ENCODE measurements at regions not wholly inside any gene's neighbourhood (a gene's known extent, or its start where the extent isn't known, plus 50 kb on each side); places are given as distances from the start of the nearest gene placed in this dataset.

DNA sequence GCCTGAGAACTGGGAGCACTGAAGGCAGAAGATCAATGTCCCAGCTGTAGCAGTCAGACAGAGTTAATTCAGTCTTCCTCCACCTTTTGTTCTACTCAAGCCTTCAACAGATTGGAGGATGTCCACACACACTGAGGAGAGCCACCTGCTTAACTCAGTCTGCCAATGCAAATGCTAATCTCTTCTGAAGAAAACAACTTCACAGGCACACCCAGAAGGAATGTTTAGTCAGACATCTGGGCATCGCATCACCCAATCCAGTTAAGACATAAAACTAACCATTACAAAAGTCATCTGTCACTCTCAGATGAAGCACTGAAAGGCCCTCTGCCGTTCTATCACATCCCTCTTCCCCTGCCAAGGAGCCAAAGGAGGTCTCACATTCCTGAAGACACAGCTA, 173.7 kb downstream of the CENPC start:
- H3K4me1 ChIP-seq, result no peaks in the 10 kb centered on the region
- H3K27me3 ChIP-seq, result no peaks in the 10 kb centered on the region
- no peak for DNase-seq
- H3K36me3 ChIP-seq, result no peaks in the 10 kb centered on the region
- TF ChIP-seq, protein P1, sequence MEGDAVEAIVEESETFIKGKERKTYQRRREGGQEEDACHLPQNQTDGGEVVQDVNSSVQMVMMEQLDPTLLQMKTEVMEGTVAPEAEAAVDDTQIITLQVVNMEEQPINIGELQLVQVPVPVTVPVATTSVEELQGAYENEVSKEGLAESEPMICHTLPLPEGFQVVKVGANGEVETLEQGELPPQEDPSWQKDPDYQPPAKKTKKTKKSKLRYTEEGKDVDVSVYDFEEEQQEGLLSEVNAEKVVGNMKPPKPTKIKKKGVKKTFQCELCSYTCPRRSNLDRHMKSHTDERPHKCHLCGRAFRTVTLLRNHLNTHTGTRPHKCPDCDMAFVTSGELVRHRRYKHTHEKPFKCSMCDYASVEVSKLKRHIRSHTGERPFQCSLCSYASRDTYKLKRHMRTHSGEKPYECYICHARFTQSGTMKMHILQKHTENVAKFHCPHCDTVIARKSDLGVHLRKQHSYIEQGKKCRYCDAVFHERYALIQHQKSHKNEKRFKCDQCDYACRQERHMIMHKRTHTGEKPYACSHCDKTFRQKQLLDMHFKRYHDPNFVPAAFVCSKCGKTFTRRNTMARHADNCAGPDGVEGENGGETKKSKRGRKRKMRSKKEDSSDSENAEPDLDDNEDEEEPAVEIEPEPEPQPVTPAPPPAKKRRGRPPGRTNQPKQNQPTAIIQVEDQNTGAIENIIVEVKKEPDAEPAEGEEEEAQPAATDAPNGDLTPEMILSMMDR (IDR thresholded peaks at IDR 0.05), result no peak
- TF ChIP-seq POLR2A (IDR thresholded peaks at IDR 0.05), result no peak
- no peak overlapping the region for H3K4me3 ChIP-seq
- no peak overlapping the region for H3K27ac ChIP-seq
- no peaks in the 10 kb centered on the region for H3K9me3 ChIP-seq

DNA sequence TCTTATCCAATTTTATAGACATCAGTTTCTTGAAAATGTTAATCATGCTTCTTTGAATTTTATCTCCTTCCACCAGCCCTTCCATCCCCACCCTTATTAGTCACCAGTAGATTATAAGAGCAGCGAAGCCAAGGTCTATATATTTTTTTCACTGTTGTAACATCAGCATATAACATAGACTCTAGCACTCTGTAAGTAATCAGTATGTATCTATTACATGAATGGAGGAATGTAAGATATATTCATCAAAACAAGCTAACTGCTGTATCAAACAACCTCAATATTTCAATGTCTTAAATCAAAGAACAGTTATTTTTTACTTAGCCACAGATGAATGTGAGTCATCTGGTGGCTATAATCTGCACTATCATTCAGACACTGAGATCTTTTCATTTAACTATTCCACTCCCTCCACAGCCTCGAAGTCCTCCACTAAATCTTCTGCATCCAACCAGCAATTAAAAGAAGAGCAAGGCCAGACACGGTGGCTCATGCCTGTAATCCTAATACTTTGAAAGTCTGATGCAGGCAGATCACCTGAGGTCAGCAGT, 178.9 kb downstream of the CENPC start:
- Histone ChIP-seq H3K4me3 (no peak overlapping the region), H3K9me3 (no peaks in the 10 kb centered on the region), H3K36me3 (no peaks in the 10 kb centered on the region), H3K4me1 (no peaks in the 10 kb centered on the region), H3K27me3 (no peaks in the 10 kb centered on the region), H3K27ac (no peak overlapping the region)
- TF ChIP-seq, protein P1 (IDR thresholded peaks at IDR 0.05), result no peak
- no peak for TF ChIP-seq POLR2A (IDR thresholded peaks at IDR 0.05)
- no peak for DNase-seq

DNA sequence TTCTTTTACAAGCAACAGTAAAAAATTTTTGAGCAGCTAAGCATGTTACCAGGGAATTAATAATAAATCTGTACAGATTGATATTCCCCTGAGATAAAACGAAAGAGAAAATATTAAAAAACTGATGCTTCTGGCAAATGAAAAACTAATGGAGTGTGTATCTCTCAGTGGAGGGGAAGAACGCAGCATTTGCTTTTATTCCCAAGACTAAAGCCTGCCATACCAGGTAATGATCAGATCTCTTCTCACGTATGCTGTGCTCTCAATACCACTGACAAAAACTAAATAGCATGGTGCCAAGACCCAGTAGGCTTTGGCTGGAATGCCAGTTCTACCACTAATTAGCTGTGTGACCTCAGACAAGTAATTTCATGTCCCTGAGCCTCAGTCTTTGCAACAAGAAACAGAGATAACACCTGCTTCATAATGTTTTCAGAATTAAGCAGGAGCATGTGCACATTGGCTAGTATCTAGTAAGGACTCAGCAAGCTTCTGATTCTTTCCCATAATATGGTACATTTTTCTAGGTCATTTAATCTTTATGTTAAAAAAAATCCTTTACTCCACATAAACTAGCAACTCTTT, 179.6 kb downstream of the CENPC start:
- H3K36me3 ChIP-seq, result no peaks in the 10 kb centered on the region
- TF ChIP-seq, protein P1 (IDR thresholded peaks at IDR 0.05), result no peak
- no peak for TF ChIP-seq POLR2A (IDR thresholded peaks at IDR 0.05)
- no peaks in the 10 kb centered on the region for H3K4me1 ChIP-seq
- H3K27ac ChIP-seq, result no peak overlapping the region
- no peak overlapping the region for H3K4me3 ChIP-seq
- DNase-seq, result no peak
- no peaks in the 10 kb centered on the region for H3K27me3 ChIP-seq
- no peaks in the 10 kb centered on the region for H3K9me3 ChIP-seq

DNA sequence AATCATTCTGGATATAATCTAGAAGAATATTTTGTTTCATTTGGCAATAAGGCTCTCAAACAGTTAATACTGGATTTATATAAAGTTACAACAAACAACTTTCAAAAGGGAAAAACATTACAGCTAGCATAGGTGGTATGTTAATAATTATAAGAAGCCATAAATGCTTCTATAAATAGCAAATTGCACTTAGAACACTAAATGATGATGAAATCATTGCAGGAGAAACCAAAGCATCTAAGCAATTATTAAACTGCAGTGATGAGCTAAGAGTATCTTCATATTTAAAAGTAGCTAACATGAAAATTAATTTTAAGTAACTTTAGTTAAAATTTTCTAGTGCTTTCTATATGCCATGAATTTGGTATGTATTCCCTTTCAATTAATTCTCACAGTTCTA, 189.5 kb downstream of the CENPC start:
- no peak for DNase-seq
- no peaks in the 10 kb centered on the region for H3K9me3 ChIP-seq
- H3K4me1 ChIP-seq, result no peaks in the 10 kb centered on the region
- no peaks in the 10 kb centered on the region for H3K36me3 ChIP-seq
- no peak overlapping the region for H3K4me3 ChIP-seq
- TF ChIP-seq, protein P1 (IDR thresholded peaks at IDR 0.05), result no peak
- H3K27me3 ChIP-seq, result no peaks in the 10 kb centered on the region
- no peak overlapping the region for H3K27ac ChIP-seq

DNA sequence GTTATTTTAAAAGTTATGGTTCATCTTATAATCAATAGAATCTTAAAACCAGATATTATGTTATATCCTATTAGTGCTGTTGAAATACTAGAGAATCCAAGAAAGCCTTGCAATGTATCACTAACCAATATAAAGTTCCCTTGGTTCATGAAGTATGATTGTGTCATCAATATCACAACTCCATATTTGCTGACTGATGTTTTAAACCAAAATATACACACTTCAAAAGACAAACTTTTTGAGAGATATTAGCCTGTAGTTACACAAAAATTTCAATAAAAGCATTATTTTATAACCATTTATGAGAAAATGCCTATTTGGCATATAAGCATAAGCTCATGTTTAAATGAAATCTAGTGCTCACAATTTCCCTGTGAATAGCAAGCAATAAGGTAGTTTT, 198.6 kb downstream of the CENPC start:
- no peak overlapping the region for H3K4me3 ChIP-seq
- H3K27me3 ChIP-seq, result no peaks in the 10 kb centered on the region
- no peak for TF ChIP-seq POLR2A (IDR thresholded peaks at IDR 0.05)
- TF ChIP-seq, protein P1 (IDR thresholded peaks at IDR 0.05), result no peak
- no peaks in the 10 kb centered on the region for H3K9me3 ChIP-seq
- no peaks in the 10 kb centered on the region for H3K36me3 ChIP-seq
- no peaks in the 10 kb centered on the region for H3K4me1 ChIP-seq
- DNase-seq, result no peak
- H3K27ac ChIP-seq, result no peak overlapping the region
